GM21526 (cell line): ENCODE measurements at regions not wholly inside any gene's neighbourhood (a gene's known extent, or its start where the extent isn't known, plus 50 kb on each side); places are given as distances from the start of the nearest gene placed in this dataset.

Experiments used
- ATAC-seq: cut with Tn5 transposase; IDR thresholded peaks from one replicate; pipeline ENCODE4 v1.9.1; 2021; ENCODE audit warnings: moderate library complexity; ENCODE audit not compliant: unreplicated experiment, low FRiP score

DNA sequence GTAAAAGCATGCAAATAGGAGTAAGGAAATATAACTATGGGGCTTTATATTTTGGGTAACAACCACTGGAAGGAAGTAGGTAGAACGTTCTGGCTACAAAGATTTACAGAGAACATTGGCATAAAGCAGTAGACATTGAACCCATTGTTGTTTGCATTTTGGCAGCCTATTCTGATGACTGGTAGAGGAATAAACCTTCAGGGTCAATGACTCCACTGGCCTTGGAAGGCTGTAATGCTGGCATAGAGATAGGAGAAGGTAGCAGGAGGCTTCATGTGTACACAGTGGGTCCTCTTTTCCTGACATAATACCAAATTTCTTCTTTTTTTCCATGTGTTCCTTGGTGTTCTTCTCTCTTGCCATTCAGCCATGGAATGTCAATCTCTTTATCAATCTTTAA lies 462.8 kb upstream of the ZNF462 start:
- no peak for ATAC-seq

- ATAC-seq, result no peak
Observed at GRCh38 chr9:106400950-106401349, 462.0 kb upstream of the ZNF462 start.

DNA sequence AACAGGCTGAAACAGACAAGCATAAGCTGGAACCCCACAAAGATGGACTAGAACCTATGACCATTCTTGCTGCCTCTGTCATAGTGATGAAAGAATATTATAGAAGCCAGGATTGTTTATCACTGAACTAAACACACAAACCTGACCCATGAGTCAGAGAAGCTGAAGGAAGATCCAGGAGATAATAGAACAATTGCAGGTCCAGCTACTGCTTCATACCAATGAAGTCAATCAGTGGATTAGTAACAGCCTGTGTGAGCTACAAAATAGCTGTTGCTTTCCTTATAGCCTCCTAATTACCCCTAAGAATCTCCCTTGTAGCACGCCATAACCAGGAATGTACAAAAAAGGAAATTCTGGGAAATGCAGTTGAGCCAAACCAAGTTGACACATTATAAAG lies 459.9 kb upstream of the ZNF462 start:
- no peak for ATAC-seq

DNA sequence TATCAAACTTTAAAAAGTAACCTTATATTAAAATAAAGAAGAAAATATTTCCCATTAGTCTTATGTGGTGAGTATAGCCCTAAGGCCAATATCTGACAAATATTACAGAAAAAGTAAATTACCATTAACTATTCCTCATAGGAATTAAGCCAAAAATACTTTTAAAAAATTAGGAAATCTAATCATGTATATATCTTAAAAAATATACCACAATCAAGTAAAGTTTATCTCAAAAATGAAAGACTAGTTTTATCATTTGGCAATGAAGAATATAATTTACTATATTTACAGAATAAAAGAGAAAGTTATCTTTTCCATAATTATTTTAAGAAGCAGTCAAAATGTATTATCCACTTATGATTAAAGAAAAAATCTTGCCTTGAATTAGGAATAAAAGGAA lies 458.8 kb upstream of the ZNF462 start:
- no peak for ATAC-seq

GRCh38 chr9:106405871-106406435 lies 457.0 kb upstream of the ZNF462 start:
- ATAC-seq, result no peak

GRCh38 chr9:106414042-106414441 lies 448.9 kb upstream of the ZNF462 start:
- ATAC-seq, result no peak

- ATAC-seq, result no peak
Observed at GRCh38 chr9:106417685-106418084, 445.3 kb upstream of the ZNF462 start.

DNA sequence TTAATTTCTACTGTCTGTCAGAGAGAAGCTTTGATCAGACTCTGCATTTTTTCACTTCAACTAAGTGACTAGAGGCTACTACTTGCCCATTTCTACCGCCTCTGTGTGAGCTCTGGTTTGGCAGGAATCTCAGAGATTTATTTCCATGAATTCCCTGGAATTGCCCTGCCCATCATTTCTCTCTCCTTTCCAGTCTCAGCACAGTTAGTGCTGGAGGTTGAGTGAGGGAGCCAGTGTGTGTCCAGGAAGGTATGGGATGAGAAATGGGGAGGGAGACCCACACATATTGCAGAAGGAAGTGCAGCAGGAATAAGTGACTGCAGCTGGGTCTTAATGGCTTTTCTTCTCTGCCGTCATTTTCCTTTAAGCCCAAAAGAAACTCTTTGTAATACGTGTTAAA lies 443.1 kb upstream of the ZNF462 start:
- ATAC-seq, result no peak

DNA sequence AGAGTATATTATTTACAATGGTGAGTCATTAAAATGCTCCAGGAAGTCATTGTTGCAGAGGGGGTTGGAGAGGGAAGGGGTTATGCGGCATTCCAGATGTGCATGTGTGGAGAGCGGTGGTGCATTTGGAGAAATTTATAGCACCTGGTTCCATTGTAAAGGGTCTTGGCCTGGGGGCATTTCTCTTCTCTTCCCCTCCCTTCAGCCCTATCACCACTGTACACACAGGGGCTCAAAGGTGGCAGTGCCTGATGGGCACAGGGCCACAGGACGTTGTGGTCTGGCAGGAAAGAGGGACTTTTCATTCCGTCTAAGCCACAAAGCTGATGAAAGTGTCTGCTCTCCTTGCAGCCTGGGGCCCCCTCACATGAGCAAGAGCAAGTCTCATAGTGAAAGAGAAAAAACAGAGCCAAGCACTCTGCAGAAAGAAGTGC lies 442.4 kb upstream of the ZNF462 start:
- ATAC-seq, result peak; percentile 62

DNA sequence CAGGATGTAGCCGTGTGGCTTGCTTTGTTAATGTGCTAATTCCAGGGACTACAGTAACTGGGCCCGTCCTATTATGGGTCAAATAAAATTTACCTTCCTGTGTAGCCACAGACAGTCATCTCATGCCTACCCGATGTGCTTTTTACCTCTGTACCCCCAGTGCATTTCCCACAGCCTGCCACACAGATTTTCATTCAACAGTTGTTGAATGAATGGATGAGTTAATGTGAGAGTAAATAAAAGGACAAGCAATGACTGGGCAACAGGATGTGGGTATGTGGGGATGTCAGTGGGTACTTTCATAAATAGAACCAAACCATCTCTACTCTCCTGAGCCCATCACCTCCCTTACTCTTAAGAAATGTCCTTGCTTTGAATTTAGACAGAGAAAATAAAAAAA lies 441.2 kb upstream of the ZNF462 start:
- no peak for ATAC-seq

GRCh38 chr9:106423575-106423974 lies 439.4 kb upstream of the ZNF462 start:
- no peak for ATAC-seq

GRCh38 chr9:106432631-106433030 lies 430.3 kb upstream of the ZNF462 start:
- no peak for ATAC-seq

DNA sequence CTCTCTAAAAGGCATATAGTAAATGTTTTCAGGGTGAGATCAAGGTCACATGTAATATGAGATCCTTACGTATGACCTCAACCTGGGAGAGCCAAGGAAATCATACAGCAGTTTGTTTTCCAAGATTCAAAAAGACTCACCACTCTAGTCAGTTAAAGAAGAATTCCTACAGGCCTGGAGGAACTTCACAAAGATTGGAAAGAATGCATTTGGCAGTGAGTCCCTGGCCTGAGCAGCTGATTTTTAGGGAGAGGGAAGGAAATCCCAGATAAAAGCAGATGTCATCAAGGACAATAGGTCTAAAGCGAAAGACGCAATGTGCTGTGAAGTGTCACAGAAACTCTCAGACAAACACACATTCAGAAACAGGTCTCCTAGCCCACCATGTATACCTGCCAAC lies 424.0 kb upstream of the ZNF462 start:
- ATAC-seq, result no peak

DNA sequence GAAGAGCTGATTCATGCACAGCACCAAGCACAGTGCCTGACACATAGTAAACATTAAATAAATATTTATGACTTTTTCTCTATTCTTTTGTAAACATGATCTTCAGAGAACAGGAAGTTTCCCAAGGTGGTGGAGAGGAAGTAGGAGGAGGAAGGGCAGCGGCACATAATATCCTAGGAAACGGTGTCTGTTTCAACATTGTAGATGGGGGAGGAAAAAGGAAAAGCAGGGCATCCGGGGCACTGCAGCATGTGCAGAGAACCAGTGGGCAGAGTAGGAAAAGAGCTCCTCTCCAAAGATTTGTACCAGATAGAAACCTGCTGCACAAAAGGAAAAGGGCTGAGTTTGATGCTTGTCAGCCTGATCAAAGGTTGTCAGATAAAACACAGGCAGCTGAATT lies 421.7 kb upstream of the ZNF462 start:
- ATAC-seq, result no peak

DNA sequence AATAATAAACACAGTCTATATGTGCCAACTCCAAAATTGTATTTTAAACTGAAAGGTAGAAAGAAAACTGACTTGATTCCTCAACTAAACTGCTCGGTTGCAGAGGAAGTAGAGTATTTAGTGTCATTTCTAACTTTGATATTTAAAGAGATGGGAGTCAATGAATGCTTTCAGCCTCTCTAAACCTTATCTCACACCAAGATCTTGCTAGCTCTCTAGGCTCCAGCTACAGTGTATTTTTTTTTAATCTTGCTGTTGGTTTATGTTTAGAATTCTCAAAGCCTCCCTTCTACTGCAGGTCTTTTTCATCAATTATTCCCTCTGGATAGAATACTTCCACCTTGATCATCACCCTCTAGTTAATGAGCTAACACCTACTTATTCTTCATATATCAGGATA lies 419.4 kb upstream of the ZNF462 start:
- ATAC-seq, result no peak

DNA sequence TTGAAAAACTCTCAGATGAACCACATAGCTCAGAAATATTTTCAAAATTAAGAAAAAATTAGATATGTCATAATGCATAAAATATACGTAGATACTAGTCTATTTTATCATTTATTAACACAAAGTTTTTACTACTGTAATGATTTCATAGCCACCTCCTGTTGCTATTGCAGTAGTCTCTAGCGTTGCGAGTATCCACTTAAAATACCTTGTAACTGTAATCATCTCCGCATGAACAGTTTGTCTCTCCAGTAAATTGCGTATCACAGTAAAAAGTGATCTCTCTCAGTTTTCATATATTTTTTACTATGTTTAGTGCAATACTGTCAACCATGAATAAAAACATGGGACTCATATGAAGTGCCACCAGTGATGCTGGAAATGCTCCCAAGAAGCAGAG lies 417.9 kb upstream of the ZNF462 start:
- no peak for ATAC-seq

- ATAC-seq, result no peak
Observed at GRCh38 chr9:106449336-106449927, 413.5 kb upstream of the ZNF462 start.

GRCh38 chr9:106450549-106450948 lies 412.4 kb upstream of the ZNF462 start:
- no peak for ATAC-seq

- ATAC-seq, result no peak
Observed at GRCh38 chr9:106451223-106451622, 411.7 kb upstream of the ZNF462 start.

- ATAC-seq, result no peak
Observed at GRCh38 chr9:106456581-106456980, 406.4 kb upstream of the ZNF462 start.

DNA sequence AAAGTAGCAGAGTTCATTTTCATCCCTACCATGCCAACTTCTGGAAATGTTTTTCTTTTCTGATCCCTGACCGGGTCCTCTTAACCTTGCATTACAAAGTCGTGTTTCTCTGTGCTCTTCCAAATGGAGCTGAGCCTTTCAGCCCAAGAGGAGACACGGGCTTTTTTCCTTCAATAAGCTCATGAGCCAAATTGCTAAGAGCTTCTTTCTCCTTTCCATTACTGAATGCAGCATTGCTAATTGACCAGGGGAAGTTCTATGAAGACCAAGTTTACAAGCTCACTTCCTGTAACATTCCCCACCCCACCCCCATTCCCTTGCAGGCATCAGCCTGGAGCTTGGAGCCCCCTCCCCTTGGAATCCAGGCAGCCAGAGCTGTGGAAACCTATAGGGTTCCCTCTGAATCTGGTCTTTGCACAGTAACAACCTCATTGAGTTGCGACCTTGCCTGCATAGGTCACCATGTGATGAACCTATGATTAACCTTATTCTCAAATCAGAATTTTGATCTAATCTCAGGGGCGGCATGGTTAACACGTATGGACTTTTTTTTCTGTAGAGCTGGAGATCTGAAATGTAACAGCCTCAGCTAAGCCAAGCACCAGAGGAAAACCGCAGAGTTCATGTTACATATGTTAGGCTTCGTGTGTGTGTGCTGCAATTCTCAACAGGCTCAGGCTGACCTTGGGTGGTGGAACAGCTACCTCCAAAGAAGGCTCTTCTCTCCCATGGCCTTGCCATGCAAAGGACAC lies 395.7 kb upstream of the ZNF462 start:
- ATAC-seq, result no peak

DNA sequence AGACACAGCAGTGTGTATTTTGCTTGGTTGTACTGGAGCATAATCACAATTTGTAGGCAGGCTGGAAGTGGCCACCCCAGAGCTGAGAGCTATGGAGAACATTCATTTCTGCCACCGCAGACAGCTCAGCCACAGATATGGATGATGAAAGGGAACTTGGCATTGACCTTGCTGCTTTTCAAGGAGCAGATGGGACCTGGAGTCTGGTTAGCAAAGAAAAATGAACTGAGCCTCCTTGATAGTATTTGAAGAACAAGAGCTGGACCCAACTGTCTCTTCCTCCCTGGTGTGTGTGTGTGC lies 395.2 kb upstream of the ZNF462 start:
- no peak for ATAC-seq
